Hindlimb muscle (tissue), 1 donor: ENCODE measurements at regions not wholly inside any gene's neighbourhood (a gene's known extent, or its start where the extent isn't known, plus 50 kb on each side); places are given as distances from the start of the nearest gene placed in this dataset.

Source experiments
- DNase-seq: peaks from one replicate; pipeline ENCODE4 v3.0.0-alpha.2; 2013

DNA sequence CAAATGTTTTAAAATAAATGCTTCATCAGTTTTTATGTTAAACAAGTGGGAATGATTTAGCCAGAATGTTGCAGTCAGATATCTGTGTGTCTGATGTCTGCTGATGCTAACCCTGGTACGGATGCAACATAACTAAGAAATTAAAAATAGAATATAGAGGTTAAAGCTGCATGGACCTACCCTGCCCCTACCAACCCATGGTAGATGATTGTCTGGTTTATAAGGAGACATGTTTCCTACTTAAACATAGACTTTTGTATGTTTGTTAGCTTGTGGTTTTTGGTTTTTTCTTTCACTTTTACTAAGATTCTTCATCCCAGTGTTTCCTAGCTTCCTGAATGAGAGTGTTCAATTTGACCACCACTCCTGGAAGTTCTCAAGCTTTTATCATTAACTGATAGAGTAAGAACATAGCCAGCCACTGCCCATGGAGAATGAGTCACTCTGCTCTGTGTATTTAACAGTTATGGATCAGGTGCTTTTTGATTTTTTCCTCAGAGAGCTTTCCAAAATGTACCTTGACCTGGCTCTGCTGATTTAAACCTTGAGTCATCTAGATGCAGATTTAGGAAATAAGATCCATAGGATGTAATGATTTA, 70.7 kb upstream of the VEPH1 start:
- DNase-seq: no peak

- no peak for DNase-seq
Observed at GRCh38 chr3:157573281-157573680, 70.1 kb upstream of the VEPH1 start.

- DNase-seq: no peak
Observed at GRCh38 chr3:157572559-157573270, 69.5 kb upstream of the VEPH1 start.

DNA sequence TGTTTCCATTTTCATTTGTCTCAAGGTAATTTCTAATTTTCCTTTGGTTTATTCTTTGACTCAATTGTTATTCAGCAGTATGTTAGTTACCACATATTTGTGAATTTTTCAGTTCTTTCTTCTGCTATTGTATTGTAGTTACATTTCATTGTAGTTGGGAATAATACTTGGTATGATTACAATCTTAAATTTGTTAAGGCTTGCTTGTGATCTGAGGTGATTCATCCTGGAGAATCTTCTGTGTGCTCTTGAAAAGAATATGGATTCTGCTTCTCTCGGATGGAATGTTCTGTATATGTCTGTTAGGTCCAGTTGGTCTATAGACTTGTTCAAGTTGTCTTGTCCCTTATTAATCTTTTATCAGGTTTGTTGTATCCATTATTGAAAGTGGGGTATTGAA, 63.4 kb upstream of the VEPH1 start:
- no peak for DNase-seq

DNA sequence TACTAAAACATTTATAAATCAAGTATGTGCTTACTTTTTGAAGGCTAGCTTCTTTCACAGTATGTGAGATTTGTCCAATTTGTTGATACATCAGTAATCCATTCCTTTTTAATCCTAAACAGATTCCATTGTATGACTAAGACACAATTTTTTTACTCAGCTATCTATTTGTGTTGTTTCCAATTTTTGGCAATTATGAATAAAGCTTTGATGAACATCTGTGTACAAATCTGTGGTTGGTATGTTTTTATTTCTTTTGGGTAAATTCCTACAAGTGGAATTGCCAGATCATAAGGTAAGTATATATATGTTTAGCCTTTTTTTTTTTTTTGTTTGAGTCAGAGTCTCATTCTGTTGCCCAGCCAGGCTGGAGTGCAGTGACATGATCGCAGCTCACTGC, 56.2 kb upstream of the VEPH1 start:
- DNase-seq: no peak
